Stomach (tissue), 8 donors: ENCODE measurements at regions not wholly inside any gene's neighbourhood (a gene's known extent, or its start where the extent isn't known, plus 50 kb on each side); places are given as distances from the start of the nearest gene placed in this dataset.

Experiments
- DNase-seq, 2 donors: peaks; one replicate each; pipeline versions ENCODE4 v3.0.0 to v3.0.0-alpha.2; 2013 to 2019
- H3K27ac ChIP-seq, 5 donors: fragments of 200-600 bp in 4 of 5; sonication (generic) in 4 of 5; one replicate each; pipeline ENCODE4 v1.5.1; 2013 to 2019; ENCODE audit warnings: mild to moderate bottlenecking in 1 of 5, moderate library complexity in 1 of 5
- H3K27me3 ChIP-seq, 3 donors: fragments of 200-600 bp; sonication (generic); one replicate each; pipeline ENCODE4 v1.5.1; 2017 to 2019; ENCODE audit warnings: mixed run types in 1 of 3
- H3K36me3 ChIP-seq, 4 donors: fragments of 200-600 bp; sonication (generic); 1 replicate in 3 of 4; 2 replicates in 1 of 4; pipeline ENCODE4 v1.5.1; 2016 to 2019
- H3K4me1 ChIP-seq, 4 donors: fragments of 200-600 bp; sonication (generic); one replicate each; pipeline ENCODE4 v1.5.1; 2016 to 2019
- H3K4me3 ChIP-seq, 4 donors: fragments of 200-600 bp; sonication (generic) in 3 of 4; one replicate each; pipeline ENCODE4 v1.5.1; 2016 to 2019; ENCODE audit warnings: mild to moderate bottlenecking in 1 of 4
- H3K9me3 ChIP-seq, 4 donors: fragments of 200-600 bp; sonication (generic); one replicate each; pipeline ENCODE4 v1.5.1; 2016 to 2019
- EP300 ChIP-seq: sonication (generic); formaldehyde crosslinking; IDR thresholded peaks from one replicate; pipeline ENCODE4 v1.6.1; 2017; ENCODE audit warnings: antibody characterized with exemption
- POLR2A ChIP-seq, 4 donors: fragments of 450-650 bp; IDR thresholded peaks; one replicate each; pipeline ENCODE4 v1.6.1; 2016; ENCODE audit warnings: antibody characterized with exemption in 4 of 4, control low read depth in 2 of 4, mild to moderate bottlenecking in 1 of 4, moderate library complexity in 1 of 4
- POLR2AphosphoS5 ChIP-seq, 3 donors: sonication (generic); formaldehyde crosslinking; IDR thresholded peaks; one replicate each; pipeline ENCODE4 v1.6.1; 2016; ENCODE audit warnings: antibody characterized with exemption in 3 of 3
- WGBS, 5 donors: extraction: QIAGEN DNeasy Blood & Tissue Kit in 3 of 5; methylation state at CpG; one replicate each; pipeline versions ENCODE4 v1.1.5 to v1.1.7; 2013 to 2018; 5-methylcytosine and 5-hydroxymethylcytosine counted together
- intact Hi-C: fragments of 100-400 bp; cut with DNase I; formaldehyde crosslinking; loops from one replicate; pipeline ENCODE4 v1.15.1; 2023; ENCODE audit warnings: low total_unique reads
- TF ChIP-seq, protein P1 (sequence below), 7 experiments: fragments of 450-650 bp in 4 of 7; fragments of 200-600 bp in 3 of 7; sonication (generic) in 3 of 7; IDR thresholded peaks; one replicate each; pipeline ENCODE4 v1.5.1; 2016 to 2019; ENCODE audit warnings: antibody characterized with exemption in 7 of 7, control low read depth in 2 of 7, mild to moderate bottlenecking in 1 of 7
- donor health status: healthy with polysubstance abuse.
- donor health status: Bipolar disorder and iron deficiency.
- donor health status: healthy.

DNA sequence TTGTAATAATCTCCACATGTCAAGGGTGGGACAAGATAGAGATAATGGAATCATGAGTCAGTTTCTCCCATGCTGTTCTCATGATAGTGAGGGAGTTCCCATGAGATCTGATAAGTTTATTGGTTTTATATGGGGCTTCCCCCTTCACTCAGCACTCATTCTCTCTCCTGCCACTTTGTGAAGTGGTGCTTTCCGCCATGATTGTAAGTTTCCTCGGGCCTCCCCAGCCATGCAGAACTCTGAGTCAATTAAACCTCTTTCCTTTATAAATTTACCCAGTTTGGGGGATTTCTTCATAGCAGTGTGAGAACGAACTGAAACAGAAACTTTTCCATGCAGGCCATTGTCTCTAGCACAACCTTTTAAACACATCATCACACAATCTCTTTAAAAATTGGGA is 221.5 kb upstream of the BRINP3 start:
- no peak for DNase-seq
- intact Hi-C loops, result no loop called here
- no peak overlapping the region for H3K27ac ChIP-seq
- 75 to 89% (median 88%) methylated on average over 3 of the region's 3 CpGs for WGBS, 5 donors
- H3K4me1 ChIP-seq, result no peaks in the 10 kb centered on the region
- H3K9me3 ChIP-seq, result no peaks in the 10 kb centered on the region
- no peak overlapping the region for H3K4me3 ChIP-seq
- TF ChIP-seq POLR2AphosphoS5 (IDR thresholded peaks at IDR 0.05) (no peak), POLR2A (IDR thresholded peaks at IDR 0.05) (no peak), EP300 (no peak)
- TF ChIP-seq, protein P1, sequence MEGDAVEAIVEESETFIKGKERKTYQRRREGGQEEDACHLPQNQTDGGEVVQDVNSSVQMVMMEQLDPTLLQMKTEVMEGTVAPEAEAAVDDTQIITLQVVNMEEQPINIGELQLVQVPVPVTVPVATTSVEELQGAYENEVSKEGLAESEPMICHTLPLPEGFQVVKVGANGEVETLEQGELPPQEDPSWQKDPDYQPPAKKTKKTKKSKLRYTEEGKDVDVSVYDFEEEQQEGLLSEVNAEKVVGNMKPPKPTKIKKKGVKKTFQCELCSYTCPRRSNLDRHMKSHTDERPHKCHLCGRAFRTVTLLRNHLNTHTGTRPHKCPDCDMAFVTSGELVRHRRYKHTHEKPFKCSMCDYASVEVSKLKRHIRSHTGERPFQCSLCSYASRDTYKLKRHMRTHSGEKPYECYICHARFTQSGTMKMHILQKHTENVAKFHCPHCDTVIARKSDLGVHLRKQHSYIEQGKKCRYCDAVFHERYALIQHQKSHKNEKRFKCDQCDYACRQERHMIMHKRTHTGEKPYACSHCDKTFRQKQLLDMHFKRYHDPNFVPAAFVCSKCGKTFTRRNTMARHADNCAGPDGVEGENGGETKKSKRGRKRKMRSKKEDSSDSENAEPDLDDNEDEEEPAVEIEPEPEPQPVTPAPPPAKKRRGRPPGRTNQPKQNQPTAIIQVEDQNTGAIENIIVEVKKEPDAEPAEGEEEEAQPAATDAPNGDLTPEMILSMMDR (IDR thresholded peaks at IDR 0.05), result no peak
- H3K36me3 ChIP-seq, result no peaks in the 10 kb centered on the region
- H3K27me3 ChIP-seq, result no peaks in the 10 kb centered on the region

DNA sequence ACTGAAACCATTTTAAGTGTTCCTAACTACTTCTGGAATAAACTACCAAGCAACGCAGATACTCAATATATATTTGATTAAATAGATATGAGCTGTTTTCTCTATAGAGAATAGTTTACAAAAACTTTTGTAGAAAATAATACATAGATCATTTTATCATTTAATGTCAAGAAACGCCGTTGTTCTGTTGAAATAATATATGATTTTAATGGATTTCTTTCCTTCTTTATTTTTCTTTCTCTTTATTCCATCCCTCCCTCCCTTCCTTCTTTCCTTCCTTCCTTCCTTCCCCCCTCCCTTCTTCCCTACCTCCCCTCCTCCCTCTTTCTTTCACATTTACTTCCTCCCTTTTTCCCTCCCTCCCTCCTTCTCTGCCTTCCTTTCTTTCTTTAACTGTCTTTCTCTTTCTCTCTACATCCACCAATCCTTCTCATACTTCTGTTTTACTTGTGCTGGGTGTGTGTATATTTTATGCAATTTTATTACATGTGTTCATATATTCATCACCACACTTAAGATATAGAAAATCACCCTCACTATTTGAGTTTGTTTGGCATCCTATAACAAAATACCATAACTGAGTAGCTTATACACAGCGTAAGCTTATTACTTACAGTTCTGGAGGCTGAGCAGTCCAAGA is 230.9 kb upstream of the BRINP3 start:
- TF ChIP-seq, protein P1 (IDR thresholded peaks at IDR 0.05), result no peak
- no peak for TF ChIP-seq POLR2A (IDR thresholded peaks at IDR 0.05)
- TF ChIP-seq POLR2AphosphoS5 (IDR thresholded peaks at IDR 0.05), result no peak
- no peak for TF ChIP-seq EP300
- no peak for DNase-seq
- 84 to 90% (median 89%) methylated on average over 4 of the region's 4 CpGs for WGBS, 5 donors
- intact Hi-C loops, result no loop called here
- no peak overlapping the region for H3K27ac ChIP-seq
- H3K9me3 ChIP-seq, result no peaks in the 10 kb centered on the region
- H3K4me1 ChIP-seq, result no peaks in the 10 kb centered on the region
- H3K27me3 ChIP-seq, result no peaks in the 10 kb centered on the region
- H3K4me3 ChIP-seq, result no peak overlapping the region
- no peaks in the 10 kb centered on the region for H3K36me3 ChIP-seq

DNA sequence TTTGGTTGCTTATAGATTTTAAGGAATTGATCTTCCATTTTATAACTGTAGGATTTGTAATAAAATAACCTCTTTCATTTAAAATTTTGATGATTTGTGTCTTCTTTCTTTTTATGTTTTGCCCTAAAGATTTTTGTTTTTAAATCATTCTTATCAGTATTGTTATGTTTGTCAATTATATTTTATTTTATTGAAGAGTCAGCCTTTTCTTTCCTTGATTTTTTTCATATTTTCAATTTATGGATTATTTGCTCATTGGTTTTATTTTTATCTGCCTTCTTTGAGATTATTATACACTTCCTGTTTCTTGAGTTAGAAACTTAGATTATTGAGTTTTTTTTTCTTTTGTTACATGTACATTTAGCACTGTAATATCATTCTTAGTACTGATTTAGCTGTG is 233.4 kb upstream of the BRINP3 start:
- Histone ChIP-seq H3K9me3 (no peaks in the 10 kb centered on the region), H3K4me3 (no peak overlapping the region), H3K27ac (no peak overlapping the region), H3K36me3 (no peaks in the 10 kb centered on the region), H3K27me3 (no peaks in the 10 kb centered on the region), H3K4me1 (no peaks in the 10 kb centered on the region)
- TF ChIP-seq EP300, result no peak
- no peak for TF ChIP-seq POLR2AphosphoS5 (IDR thresholded peaks at IDR 0.05)
- TF ChIP-seq, protein P1 (IDR thresholded peaks at IDR 0.05), result no peak
- no peak for TF ChIP-seq POLR2A (IDR thresholded peaks at IDR 0.05)
- no peak for DNase-seq
- intact Hi-C loops, result no loop called here

DNA sequence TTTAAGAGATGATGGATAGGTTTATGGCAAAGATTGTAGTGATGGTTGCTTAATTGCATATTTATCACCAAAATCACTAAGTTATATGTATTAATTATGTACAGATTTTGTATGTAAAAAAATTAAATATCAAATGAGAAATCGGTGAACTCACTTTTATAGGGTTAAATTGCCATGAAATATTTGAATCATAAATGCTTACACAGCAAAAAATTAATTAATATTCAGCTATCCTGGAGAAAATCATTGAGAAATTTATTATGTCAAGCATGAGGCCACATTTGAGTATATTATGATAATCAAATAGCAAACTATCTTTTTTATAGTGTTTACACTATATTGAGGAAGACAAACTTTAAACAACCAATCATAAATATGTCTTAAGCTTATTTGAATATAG is 239.4 kb upstream of the BRINP3 start:
- intact Hi-C loops, result no loop called here
- Histone ChIP-seq H3K27ac (no peak overlapping the region), H3K4me3 (no peak overlapping the region), H3K4me1 (no peaks in the 10 kb centered on the region), H3K27me3 (no peaks in the 10 kb centered on the region), H3K9me3 (no peaks in the 10 kb centered on the region), H3K36me3 (no peaks in the 10 kb centered on the region)
- no peak for DNase-seq
- WGBS, 5 donors, result 57 to 63% (median 58%) methylated on average over 1 of the region's 1 CpG
- TF ChIP-seq, protein P1 (IDR thresholded peaks at IDR 0.05), result no peak
- no peak for TF ChIP-seq EP300
- TF ChIP-seq POLR2AphosphoS5 (IDR thresholded peaks at IDR 0.05), result no peak
- TF ChIP-seq POLR2A (IDR thresholded peaks at IDR 0.05), result no peak
